Upper lobe of left lung (tissue), 4 donors: ENCODE measurements at regions not wholly inside any gene's neighbourhood (a gene's known extent, or its start where the extent isn't known, plus 50 kb on each side); places are given as distances from the start of the nearest gene placed in this dataset.

ENCODE experiments used
- CTCF ChIP-seq, 6 experiments: fragments of 450-650 bp in 4 of 6; fragments of 200-600 bp in 2 of 6; sonication (generic) in 2 of 6; IDR thresholded peaks; one replicate each; pipeline ENCODE4 v1.5.1; 2016 to 2019; ENCODE audit warnings: antibody characterized with exemption in 6 of 6
- POLR2A ChIP-seq, 4 donors: fragments of 450-650 bp; IDR thresholded peaks; one replicate each; pipeline ENCODE4 v1.5.1; 2016 to 2017; ENCODE audit warnings: antibody characterized with exemption in 4 of 4, mild to moderate bottlenecking in 2 of 4
- POLR2AphosphoS5 ChIP-seq, 2 donors: sonication (generic); formaldehyde crosslinking; IDR thresholded peaks; one replicate each; pipeline ENCODE4 v1.5.1; 2017; ENCODE audit warnings: antibody characterized with exemption in 2 of 2

- TF ChIP-seq CTCF (IDR thresholded peaks at IDR 0.05): no peak
- TF ChIP-seq POLR2A (IDR thresholded peaks at IDR 0.05): no peak
- no peak for TF ChIP-seq POLR2AphosphoS5 (IDR thresholded peaks at IDR 0.05)
These were observed 217.8 kb upstream of the CD96 start for GRCh38 chr3:111324151-111324550.
